OCI-LY7 (cell line): ENCODE measurements at regions not wholly inside any gene's neighbourhood (a gene's known extent, or its start where the extent isn't known, plus 50 kb on each side); places are given as distances from the start of the nearest gene placed in this dataset.

Experiments used
- CTCF ChIP-seq: fragments of 200-600 bp; sonication (generic); conservative IDR thresholded peaks from 2 replicates; pipeline ENCODE4 v1.5.1; 2014; ENCODE audit warnings: mild to moderate bottlenecking, antibody characterized with exemption, low read length, moderate library complexity, mixed read lengths
- EZH2phosphoT487 ChIP-seq: fragments of 200-600 bp; sonication (generic); IDR thresholded peaks from 2 replicates; pipeline ENCODE4 v1.6.1; 2018; ENCODE audit warnings: low read depth, borderline replicate concordance, mild to moderate bottlenecking, mixed run types, antibody characterized with exemption, low read length, moderate library complexity, mixed read lengths

- no peak for TF ChIP-seq CTCF
- TF ChIP-seq EZH2phosphoT487, result no peak
These were observed 227.1 kb downstream of the RFPL4B start for GRCh38 chr6:112574190-112574589.
